Naive thymus-derived CD8-positive, alpha-beta T cell (primary cell): ENCODE measurements at regions not wholly inside any gene's neighbourhood (a gene's known extent, or its start where the extent isn't known, plus 50 kb on each side); places are given as distances from the start of the nearest gene placed in this dataset.

Source experiments
- ATAC-seq, 2 donors: fragments of 150-1000 bp; cut with Tn5 transposase in 1 of 2; sonication (Bioruptor Pico), chemical (Tn5 transposase) in 1 of 2; 1 replicate in 1 of 2; 2 replicates in 1 of 2; pipeline ENCODE4 v1.10.0; 2021; ENCODE audit warnings: mild to moderate bottlenecking in 2 of 2, moderate library complexity in 2 of 2
- POLR2A ChIA-PET: fragments of 350-600 bp; sonication (Branson Sonifier 250); formaldehyde crosslinking; loops from one replicate; lab custom pipeline; 2021; ENCODE audit warnings: antibody characterized with exemption; lab: Charles Lee
- DNase-seq, 10 donors: peaks; one replicate each; pipeline versions ENCODE4 v3.0.0 to v3.0.0-alpha.2; 2020 to 2022
- H3K27ac Mint-ChIP-seq, 10 donors: one replicate each; pipeline ENCODE4 v1.8.0; 2020 to 2022; ENCODE audit warnings: mild to moderate bottlenecking in 10 of 10, mixed read lengths in 10 of 10, moderate library complexity in 4 of 10, inconsistent platforms in 1 of 10
- H3K27me3 Mint-ChIP-seq, 5 donors: one replicate each; pipeline ENCODE4 v1.8.0; 2021 to 2022; ENCODE audit warnings: mixed read lengths in 5 of 5
- H3K36me3 Mint-ChIP-seq, 3 donors: one replicate each; pipeline ENCODE4 v1.8.0; 2020 to 2022; ENCODE audit warnings: mixed read lengths in 3 of 3, mild to moderate bottlenecking in 2 of 3, inconsistent platforms in 1 of 3
- H3K4me1 Mint-ChIP-seq, 4 donors: one replicate each; pipeline ENCODE4 v1.8.0; 2021 to 2022; ENCODE audit warnings: mixed read lengths in 4 of 4
- H3K4me3 Mint-ChIP-seq, 10 donors: one replicate each; pipeline ENCODE4 v1.8.0; 2020 to 2022; ENCODE audit warnings: mild to moderate bottlenecking in 10 of 10, mixed read lengths in 10 of 10, moderate library complexity in 6 of 10, inconsistent platforms in 1 of 10
- H3K9me3 Mint-ChIP-seq, 9 donors: one replicate each; pipeline ENCODE4 v1.8.0; 2020 to 2022; ENCODE audit warnings: mixed read lengths in 9 of 9, mild to moderate bottlenecking in 3 of 9, inconsistent platforms in 1 of 9, moderate library complexity in 1 of 9

DNA sequence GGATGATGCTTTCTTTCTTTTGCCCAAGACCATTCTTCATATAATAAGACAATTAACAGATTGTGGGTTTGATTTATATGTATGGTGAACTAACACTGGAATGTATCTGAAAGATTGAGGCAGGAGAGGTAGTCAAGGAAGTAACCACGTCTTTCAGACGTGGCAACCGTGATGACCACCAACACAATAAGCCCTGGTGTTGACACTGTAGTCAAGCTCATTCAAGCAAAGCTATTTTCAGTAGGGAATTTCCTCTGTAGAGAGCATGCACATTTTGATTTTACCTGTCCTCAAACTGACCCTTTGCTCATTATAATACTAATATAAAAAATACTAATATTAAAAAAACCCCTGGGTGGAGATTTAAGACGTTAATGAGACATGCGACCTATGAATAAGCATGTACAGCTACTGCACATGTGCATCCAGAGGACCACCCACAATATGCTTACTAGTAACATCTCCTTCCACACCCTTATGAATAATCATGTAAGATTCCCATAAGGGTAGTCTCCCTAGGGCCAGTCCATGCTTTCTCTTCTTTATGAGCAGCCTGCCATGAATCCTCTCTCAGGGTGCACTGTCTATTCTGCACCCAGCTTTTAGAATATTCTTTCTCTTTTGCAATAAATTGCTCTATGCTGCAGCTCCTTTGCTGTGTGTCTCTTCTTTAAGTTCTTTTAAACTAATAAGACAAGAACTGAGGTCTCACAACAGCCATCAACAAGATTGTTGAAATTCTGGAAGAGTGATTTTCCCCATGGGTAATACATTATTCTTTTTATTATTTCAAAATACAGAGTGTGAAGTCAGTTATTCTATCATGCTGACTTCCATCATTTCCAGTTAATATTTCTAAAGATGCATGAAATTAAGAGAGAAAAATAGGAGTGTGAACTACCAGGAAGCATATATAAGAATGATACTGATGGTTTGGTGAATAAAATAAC, 151.3 kb upstream of the NPVF start:
- DNase-seq: no peak
- Mint-ChIP-seq H3K4me1 (no peaks in the 10 kb centered on the region), H3K4me3 (no peak overlapping the region), H3K36me3 (no peaks in the 10 kb centered on the region), H3K9me3 (no peaks in the 10 kb centered on the region), H3K27ac (no peak overlapping the region), H3K27me3 (peaks cover 0 to 26% (median 7%) of the 10 kb centered on the region in 5 donors)
- POLR2A ChIA-PET: no interaction called here
- no peak for ATAC-seq

DNA sequence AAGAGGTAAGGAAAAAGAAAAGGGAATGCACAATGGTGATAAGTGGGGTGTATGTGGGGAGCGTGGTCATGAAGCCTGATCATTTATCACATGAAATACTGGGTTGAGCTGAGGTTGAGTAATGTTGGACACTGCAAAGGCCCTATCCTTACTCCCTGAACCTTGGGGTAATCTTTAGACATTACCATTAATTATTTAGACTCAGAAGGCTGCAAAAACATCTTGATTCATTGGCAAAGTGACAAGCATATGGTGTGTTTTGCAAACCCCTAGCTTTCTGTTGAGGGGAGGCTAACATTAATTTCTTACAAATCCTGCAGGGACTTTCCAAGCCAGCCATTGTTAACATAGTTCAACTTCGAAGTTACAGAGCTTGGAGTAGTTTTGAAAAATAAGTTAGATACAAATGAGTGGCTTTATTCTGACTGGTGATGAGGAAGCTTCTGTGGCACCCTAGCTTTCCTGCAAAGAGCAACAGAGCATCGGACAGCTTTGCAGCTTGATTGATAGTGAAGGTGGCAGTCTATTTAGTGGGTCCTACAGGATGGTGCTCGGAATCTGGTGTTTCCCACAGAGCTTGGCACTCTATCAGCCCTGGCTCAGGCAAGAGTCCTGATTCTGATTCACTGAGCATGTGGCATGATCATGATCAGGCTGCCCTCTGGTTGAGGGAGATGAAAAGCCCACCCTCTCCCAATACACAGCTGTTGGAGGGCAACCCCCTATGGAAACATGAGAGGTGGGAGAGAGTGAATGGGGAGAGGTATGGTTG, 153.7 kb upstream of the NPVF start:
- ATAC-seq (no peak), DNase-seq (no peak)
- no peaks in the 10 kb centered on the region for H3K9me3 Mint-ChIP-seq
- H3K36me3 Mint-ChIP-seq: no peaks in the 10 kb centered on the region
- H3K27ac Mint-ChIP-seq: no peak overlapping the region
- H3K4me3 Mint-ChIP-seq: no peak overlapping the region
- POLR2A ChIA-PET: no interaction called here
- no peaks in the 10 kb centered on the region for H3K4me1 Mint-ChIP-seq
- peaks cover 3 to 16% (median 6%) of the 10 kb centered on the region in 5 donors for H3K27me3 Mint-ChIP-seq

DNA sequence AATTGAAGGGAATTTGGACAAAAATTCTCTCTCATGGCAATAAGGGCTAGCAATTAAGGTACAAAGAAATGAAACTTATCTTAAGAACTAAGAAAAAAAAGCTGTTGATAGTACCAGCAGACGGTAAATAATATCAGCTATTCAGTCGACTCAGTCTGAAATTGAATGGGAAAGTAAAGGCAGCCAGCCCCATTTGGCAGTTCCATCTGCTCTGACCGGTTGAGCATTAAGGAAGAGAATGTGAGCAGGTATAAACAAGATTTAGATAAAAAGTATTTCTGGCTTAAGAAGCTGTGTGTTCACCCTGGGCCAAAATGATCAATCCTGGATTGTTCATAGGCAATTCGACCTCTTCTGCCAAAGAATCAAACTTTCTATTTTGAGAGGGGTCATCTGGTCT, 154.6 kb upstream of the NPVF start:
- POLR2A ChIA-PET: no interaction called here
- no peaks in the 10 kb centered on the region for H3K9me3 Mint-ChIP-seq
- no peak for DNase-seq
- no peaks in the 10 kb centered on the region for H3K36me3 Mint-ChIP-seq
- H3K4me1 Mint-ChIP-seq: no peaks in the 10 kb centered on the region
- H3K27me3 Mint-ChIP-seq: peaks cover 3 to 16% (median 6%) of the 10 kb centered on the region in 5 donors
- ATAC-seq: no peak
- no peak overlapping the region for H3K27ac Mint-ChIP-seq
- no peak overlapping the region for H3K4me3 Mint-ChIP-seq

DNA sequence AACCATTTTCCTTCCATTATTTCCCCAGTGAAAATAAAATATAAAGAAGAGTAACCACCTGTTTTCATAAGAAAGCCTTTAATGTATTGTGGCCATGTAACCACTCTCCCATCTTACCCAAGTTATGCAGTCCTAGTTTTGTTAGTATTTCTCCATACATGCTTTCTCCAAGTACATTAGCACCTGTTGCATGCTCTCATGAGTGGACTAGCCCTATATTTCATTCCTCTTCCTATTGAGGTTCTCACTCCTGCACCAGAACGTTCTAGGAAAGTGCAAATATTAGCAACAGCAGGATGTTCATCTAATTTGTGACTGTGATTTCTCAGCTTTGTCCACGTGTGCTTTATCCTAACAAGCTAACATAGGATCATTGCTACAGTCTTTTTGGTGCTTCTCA, 155.1 kb upstream of the NPVF start:
- ATAC-seq (no peak), DNase-seq (no peak)
- H3K9me3 Mint-ChIP-seq: no peaks in the 10 kb centered on the region
- no peak overlapping the region for H3K27ac Mint-ChIP-seq
- no peaks in the 10 kb centered on the region for H3K36me3 Mint-ChIP-seq
- H3K4me1 Mint-ChIP-seq: no peaks in the 10 kb centered on the region
- no peak overlapping the region for H3K4me3 Mint-ChIP-seq
- POLR2A ChIA-PET: no interaction called here
- H3K27me3 Mint-ChIP-seq: peaks cover 2 to 16% (median 5%) of the 10 kb centered on the region in 5 donors

DNA sequence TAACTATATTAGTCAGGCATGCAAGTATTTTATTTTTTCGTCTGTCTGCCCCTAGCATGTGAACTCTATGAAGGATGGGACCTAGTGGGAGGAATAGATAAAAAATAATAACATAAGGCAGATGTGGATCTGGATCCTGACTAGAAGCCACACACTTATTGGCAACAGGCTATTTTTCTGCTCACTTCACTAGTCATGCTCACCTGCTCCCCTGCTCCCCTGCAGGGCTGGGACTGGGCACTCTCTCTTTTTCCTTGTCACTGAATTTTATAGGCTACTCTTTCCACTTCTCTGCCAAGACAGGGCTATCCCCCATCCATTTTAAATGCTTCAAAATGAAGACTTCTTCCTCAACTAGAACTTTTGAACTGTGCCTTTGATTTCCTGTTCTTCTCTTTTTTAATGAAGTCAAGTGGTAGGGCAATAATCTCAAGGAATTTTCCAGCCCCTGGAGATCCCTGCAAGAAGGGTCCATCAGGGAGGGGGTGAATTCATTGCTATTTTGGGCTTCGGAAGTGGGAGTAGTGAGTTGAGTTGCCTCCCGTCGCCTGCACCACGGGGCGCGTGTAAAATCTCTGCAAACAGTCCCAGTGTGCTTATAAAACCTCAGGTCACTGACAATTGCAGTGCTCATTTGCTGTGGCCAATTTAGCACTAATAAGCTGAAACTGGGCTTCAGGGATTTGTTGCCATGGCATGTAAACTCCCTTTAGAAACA, 156.7 kb upstream of the NPVF start:
- peaks cover 3 to 25% (median 5%) of the 10 kb centered on the region in 5 donors for H3K27me3 Mint-ChIP-seq
- H3K4me1 Mint-ChIP-seq: no peaks in the 10 kb centered on the region
- H3K27ac Mint-ChIP-seq: no peak overlapping the region
- POLR2A ChIA-PET: interaction anchor here (0.7 kb wide), 1 partner anchor 37 kb away, joined by 3 read pairs; no protein-coding TSS in a partner anchor
- ATAC-seq (no peak), DNase-seq (no peak)
- H3K4me3 Mint-ChIP-seq: no peak overlapping the region
- no peaks in the 10 kb centered on the region for H3K36me3 Mint-ChIP-seq
- no peaks in the 10 kb centered on the region for H3K9me3 Mint-ChIP-seq

DNA sequence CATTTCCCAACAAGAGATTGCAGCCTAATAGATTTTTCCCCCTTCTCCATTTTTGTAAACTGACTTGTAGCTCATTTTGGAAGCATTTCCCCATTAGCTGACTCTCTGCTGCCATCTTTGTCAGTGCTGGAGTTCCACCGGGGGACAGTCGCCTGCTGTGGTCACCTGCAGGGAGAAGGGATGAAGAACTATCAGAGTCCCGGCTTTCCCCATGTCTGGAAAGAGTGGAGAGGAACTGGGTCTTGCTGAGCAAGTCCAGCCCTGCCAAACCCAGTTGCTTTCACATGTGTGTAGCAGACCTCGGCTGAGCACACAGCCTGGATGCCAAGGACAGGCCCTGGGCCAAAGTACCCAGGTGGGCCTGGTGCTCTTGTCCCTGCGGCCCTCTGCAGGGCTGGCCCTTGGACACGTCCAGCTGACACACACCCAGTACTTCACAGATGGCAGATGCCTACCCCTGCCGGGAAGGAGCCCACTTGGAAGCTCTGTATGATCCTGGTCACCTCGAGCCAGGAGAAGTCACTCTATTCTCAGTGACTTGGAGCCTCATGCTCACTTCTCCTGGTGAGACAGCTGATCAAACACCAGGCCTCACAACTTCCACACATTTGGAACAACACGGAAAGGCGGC, 157.3 kb upstream of the NPVF start:
- POLR2A ChIA-PET: no interaction called here
- Mint-ChIP-seq H3K4me1 (no peaks in the 10 kb centered on the region), H3K9me3 (no peaks in the 10 kb centered on the region), H3K36me3 (no peaks in the 10 kb centered on the region), H3K4me3 (no peak overlapping the region), H3K27ac (no peak overlapping the region), H3K27me3 (peaks cover 3 to 27% (median 7%) of the 10 kb centered on the region in 5 donors)
- DNase-seq (no peak), ATAC-seq (no peak)

DNA sequence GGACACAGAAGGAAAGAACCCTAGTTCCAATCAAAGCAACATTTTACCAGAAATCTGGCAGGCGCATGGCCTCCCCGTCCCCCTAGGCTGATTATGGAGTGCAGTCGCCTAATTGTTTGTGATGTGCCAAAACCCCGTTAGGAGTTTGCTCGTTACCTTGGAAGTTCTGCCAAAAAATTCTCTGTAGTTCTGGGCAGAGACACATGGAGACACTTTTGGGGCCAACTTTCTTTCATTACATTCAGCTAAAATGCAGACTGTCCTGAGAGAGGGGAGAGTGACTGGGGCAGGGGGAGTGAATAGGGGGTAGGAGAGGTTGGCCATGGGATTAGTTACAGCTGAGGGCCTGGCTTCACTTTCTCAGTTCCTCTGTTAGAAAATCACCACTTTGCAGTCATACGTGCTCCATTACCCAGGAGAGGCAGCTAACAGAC, 158.0 kb upstream of the NPVF start:
- Mint-ChIP-seq H3K27ac (no peak overlapping the region), H3K9me3 (no peaks in the 10 kb centered on the region), H3K4me3 (no peak overlapping the region), H3K27me3 (peaks cover 3 to 20% (median 7%) of the 10 kb centered on the region in 5 donors), H3K4me1 (no peaks in the 10 kb centered on the region), H3K36me3 (no peaks in the 10 kb centered on the region)
- ATAC-seq (no peak), DNase-seq (no peak)
- POLR2A ChIA-PET: no interaction called here

DNA sequence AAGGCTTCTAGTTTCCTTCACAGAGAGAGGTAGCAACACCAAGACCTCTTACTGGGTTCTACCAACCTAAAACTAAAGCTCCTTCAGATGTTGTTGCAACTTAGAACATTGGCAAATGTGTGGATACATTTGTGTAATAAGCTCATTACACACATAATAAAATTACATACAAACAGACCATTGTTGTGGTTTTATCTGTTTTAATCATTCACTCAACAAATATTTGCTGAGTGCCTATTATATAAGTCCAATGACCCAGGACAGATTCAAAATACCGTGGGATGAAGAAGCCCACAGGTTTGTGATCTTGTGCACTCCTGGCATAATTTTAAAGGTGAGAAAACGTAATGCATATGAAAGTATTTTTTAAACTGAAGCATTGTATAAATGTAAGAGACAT, 160.4 kb upstream of the NPVF start:
- Mint-ChIP-seq H3K9me3 (no peaks in the 10 kb centered on the region), H3K27me3 (peaks cover 0 to 12% (median 7%) of the 10 kb centered on the region in 5 donors), H3K27ac (no peak overlapping the region), H3K4me1 (no peaks in the 10 kb centered on the region), H3K4me3 (no peak overlapping the region), H3K36me3 (no peaks in the 10 kb centered on the region)
- POLR2A ChIA-PET: no interaction called here
- ATAC-seq (no peak), DNase-seq (no peak)

DNA sequence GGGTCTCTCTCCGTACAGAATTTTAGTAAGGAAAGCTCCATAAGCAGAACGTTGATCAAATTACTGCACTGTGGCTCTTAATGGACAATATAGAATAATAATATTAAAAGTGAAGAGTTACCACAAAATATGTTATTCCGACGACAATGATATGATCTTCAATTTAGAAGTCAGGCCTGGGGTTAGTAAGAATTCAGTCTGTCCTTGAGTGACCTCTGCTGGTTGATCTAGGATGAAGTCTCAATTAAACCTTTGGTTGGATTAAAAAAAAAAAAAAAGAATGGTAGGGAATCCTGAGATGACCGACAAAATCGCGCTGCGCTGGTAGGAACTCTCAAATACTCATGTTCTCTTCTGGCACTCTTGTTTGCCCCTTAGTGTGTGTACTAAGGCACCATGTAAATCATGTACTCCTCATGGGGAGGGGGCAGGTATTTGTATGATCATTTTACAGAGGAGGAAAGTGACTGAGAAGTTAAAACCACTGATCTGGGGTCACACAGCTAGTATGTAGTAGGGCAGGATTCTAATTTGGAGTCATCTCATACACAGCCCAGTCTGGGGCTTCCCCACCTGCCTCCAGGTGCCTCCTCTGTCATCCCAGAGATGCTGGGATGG, 161.3 kb upstream of the NPVF start:
- peak overlapping the region in 1 of 10 donors; percentile 52 for H3K27ac Mint-ChIP-seq
- ATAC-seq (peak in 1 of 2 donors; percentile 33), DNase-seq (peak in 4 of 10 donors; percentile 19 to 49 (median 35))
- no peaks in the 10 kb centered on the region for H3K36me3 Mint-ChIP-seq
- no peak overlapping the region for H3K4me3 Mint-ChIP-seq
- H3K9me3 Mint-ChIP-seq: no peaks in the 10 kb centered on the region
- peaks cover 0 to 14% (median 7%) of the 10 kb centered on the region in 5 donors for H3K27me3 Mint-ChIP-seq
- H3K4me1 Mint-ChIP-seq: no peaks in the 10 kb centered on the region
- POLR2A ChIA-PET: no interaction called here

DNA sequence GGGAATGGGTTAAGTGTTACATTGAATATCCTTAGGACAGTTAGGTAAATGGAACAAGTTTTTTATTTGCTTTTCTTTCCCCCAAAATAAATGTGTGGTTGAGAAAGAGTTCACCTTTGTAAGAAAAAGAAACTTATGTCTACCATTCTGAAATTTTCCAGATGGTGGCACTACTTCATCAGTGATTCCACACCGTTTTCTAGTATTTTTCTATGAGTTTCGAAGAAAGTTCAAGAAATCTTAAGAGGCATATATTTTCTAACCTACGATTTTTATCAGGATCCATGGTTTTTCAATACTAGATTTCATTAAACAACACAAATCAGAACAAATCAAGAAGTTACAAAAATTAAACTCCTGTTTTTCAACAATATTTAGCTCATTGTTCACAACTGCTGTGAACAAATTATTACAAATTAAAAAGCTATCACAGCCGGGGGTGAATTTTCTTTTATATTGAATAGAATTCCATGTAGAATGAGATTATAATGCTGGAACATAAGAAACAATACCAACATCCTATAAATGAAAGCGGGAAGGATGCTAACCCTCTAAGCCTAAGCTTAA, 163.1 kb upstream of the NPVF start:
- Mint-ChIP-seq H3K27me3 (peaks cover 0 to 19% (median 11%) of the 10 kb centered on the region in 5 donors), H3K4me1 (no peaks in the 10 kb centered on the region), H3K27ac (no peak overlapping the region), H3K4me3 (no peak overlapping the region), H3K9me3 (no peaks in the 10 kb centered on the region), H3K36me3 (no peaks in the 10 kb centered on the region)
- ATAC-seq: no peak
- DNase-seq: peak in 3 of 10 donors; percentile 3 to 25 (median 10)
- POLR2A ChIA-PET: no interaction called here

DNA sequence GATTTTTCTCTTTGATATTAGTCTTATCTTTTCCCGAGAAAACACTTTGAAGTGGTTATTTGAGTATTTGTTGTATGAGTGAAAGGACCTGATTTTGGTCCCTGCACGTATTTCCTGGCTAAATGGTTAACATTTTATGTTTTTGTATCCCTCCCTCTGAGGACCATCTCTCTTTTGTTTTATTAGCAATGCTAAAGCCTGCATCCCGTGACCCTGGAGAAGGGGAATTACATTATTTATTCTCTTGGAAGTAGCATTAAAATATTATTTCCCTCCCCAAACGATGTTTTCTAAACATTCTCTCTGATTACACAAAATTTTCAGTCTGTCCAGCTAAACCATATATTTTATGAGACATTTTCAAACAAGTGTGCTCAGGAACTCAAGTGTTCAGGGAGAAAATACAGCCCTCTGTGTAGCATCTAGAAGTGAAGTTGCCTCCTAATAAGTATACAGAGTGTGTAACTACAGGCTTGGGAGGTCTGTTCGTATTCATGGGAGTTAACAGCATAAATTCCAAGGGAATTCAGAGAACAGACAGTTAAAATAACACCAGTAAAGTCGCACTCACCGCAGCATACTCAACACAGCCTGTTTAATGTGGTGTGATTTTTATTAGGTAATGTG, 163.8 kb upstream of the NPVF start:
- no peak for DNase-seq
- no peak overlapping the region for H3K4me3 Mint-ChIP-seq
- no peaks in the 10 kb centered on the region for H3K36me3 Mint-ChIP-seq
- POLR2A ChIA-PET: no interaction called here
- no peaks in the 10 kb centered on the region for H3K4me1 Mint-ChIP-seq
- peaks cover 0 to 24% (median 14%) of the 10 kb centered on the region in 5 donors for H3K27me3 Mint-ChIP-seq
- no peak for ATAC-seq
- no peaks in the 10 kb centered on the region for H3K9me3 Mint-ChIP-seq
- H3K27ac Mint-ChIP-seq: no peak overlapping the region
